GM18909 (cell line): ENCODE measurements at regions not wholly inside any gene's neighbourhood (a gene's known extent, or its start where the extent isn't known, plus 50 kb on each side); places are given as distances from the start of the nearest gene placed in this dataset.

Source experiments
- ATAC-seq: cut with Tn5 transposase; IDR thresholded peaks from one replicate; pipeline ENCODE4 v1.9.1; 2021; ENCODE audit warnings: mild to moderate bottlenecking; ENCODE audit not compliant: unreplicated experiment, poor library complexity

DNA sequence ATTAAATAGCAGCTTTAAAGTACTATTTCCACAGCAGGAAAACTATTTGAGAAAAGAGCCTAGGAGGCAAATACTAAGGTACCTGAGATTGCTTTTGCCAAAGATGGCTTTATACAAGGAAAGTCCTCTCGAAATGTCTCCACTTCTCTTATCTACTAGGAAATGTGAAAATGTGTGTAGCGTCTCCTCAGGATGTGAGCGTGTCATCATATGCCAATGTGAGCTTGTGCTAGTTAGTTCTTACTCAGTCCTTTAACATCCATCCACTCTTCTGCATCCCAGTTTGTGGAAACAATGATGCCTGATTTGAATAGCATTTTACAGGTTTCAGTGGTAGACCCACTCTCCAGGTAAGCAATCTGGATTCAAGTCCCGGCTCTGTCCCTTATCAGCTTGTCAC is 421.0 kb downstream of the DYNC2H1 start:
- no peak for ATAC-seq

DNA sequence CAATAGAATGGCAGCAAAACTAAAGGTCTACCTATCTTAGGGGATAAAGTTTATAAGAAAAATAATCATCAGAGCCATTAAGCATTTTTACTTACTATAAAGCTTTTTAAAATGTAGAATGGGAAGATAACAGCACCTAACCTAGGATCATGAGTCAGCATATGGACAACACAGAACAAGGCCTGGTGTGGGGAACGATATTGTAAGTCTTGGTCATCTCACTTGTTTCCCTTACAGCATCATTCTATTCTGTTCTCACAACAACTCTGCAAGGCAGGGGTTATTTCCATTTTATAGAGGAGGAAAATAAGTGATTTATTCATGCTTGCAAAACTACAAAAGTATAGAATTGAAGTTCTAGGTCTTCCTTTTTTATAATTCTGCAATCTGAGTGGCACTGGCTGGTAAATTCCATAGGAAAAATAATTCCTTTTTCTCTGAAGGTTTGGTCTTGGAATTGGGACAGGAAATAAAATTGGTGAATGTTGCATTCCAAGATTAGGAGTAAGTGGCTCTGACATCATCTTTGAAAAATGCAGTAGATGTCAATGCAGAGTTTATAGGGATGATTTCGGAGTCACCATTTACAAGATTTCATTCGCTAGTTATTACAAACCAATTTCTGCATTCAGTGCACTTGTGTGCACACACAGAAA is 423.0 kb downstream of the DYNC2H1 start:
- ATAC-seq = no peak

DNA sequence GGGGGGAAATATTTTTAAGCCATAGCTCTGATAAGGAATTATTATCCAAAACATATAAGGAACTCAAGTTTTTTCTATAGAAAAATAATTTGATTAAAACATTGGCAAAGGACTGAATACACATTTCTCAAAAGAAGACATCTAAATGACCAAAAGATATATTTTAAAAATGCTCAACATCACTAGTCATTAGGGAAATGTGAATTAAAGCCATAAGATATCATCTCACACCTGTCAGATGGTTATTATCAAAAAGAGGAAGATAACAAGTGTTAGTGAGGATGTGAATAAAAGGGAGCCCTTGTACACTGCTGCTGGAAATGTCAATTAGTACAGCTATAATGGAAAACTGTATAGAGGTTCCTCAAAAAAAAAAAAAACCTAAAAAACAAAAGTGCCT is 425.0 kb downstream of the DYNC2H1 start:
- no peak for ATAC-seq

DNA sequence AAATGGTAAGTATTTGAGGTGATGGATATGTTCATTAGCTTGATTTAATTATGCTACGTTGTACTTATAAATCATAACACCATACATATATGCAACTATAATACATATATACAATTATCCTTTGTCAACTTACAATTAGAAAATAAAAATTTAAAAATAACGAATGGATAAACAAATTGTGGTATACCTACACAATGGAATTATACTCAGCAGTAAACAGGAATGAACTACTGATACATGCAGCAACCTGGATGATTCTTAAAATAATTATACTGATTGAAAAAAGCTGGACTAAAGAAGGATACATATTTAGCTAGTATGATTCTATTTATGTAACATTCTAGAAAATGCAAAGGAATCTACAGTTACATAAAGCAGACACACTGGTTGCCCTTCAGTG is 425.7 kb downstream of the DYNC2H1 start:
- no peak for ATAC-seq

DNA sequence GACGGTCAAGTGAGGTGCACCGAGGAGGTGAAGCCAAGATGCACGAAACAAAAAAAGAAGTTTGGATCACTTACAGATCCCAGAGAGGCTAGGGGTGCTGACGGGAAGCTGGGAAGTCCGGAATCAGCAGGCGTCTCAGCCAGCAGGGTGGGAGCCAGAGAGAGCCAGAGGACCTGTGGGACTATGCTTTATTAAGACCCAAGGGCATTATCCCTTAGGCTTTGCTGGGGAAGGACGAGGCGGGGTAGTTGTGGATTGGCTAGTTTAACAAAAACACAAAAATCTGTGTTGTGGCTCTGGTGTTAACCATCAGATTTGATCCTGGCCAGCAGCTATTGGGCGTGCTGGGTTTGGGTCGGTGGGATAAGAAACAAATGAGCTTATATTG is 427.1 kb downstream of the DYNC2H1 start:
- no peak for ATAC-seq

DNA sequence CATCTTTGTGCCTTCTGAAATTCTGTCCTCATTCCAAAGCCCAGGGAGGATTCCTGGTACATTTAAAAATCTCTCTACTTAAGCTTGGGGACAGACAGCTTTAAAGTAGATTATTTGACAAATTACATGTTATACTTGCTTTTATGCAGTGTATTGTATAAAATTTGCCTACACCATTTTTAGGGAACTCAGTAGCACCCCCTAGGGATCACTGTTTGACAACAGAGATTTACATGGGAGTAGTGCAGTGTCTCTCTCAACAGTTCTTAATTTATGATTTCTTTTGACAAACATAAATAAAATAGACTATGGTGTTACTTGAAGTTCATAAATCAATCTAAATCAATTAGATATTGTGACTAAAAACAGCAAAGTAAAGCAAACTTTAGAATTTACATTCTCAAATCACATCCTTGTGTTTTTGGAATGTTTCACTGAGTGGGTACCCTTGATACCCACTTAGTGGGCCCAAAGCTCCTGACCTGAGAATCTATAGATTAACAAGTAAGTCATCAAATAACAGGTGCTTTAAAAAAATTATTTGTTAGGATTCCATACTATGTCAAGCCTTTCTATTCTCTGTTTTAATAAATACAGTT is 428.8 kb downstream of the DYNC2H1 start:
- ATAC-seq = no peak

DNA sequence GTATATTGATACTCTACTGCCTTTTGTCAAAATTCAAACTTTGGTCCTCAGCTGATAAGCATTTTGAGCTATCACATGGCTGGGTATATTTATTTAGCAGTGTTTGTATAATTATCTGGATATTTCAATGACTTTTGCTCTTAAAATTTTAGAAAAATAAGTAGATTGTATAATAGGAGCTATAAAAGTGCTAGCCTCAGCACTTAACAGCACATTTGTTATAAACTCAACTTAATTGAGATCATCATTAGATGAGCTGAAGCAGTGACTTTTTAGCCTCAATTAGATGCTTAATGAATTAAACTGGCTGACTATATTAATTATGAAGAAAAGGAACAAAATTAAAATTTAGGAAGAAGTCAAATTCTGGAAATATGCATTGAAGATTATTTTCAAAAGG is 429.9 kb downstream of the DYNC2H1 start:
- no peak for ATAC-seq

DNA sequence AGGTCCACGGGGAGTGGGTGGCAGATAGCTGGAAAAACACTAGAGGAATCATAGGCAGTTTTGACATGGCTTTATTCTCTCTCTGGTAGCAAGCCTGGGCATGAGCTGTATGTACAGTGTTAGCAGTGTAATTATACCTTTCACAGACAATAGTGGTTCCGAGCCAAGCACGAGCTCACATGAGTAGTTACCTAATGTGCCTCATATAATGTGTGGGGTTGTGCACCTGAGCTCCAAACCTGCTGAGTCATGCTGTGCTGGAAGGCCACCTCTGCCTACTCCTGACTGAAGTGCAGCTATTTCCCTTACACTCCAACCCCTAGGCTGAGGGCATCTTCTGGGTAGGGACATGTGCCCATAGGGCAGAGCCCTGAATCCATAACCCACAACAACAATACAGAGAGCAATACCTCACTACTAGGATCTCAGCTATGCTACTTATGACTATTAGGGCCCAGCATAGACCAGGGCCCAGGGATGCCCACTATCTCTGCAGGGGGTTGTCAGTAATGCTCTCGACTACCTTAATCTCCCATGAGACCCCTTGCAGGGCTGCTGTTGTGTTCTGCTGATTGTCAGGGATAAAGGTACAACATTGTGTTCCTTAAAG is 432.1 kb downstream of the DYNC2H1 start:
- ATAC-seq = no peak

DNA sequence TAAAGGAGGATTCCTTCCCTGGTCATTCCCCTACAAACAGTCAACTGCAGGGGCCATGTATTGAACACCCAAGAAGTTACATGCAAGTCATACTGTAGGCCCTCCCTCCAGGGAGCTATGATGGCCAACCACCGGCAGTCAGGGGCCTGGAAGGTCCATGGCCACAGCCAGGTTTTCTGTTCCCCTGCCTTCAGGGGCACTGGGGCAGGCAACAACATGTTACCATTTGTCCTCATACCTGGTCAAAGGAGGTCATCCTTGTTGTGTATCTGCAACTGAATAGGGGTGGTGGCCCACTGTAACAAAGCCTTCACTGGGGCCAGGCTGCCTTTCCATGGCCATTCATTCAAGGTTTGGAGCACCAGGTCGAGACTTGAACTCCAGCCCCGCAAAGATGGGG is 433.6 kb downstream of the DYNC2H1 start:
- ATAC-seq = no peak

DNA sequence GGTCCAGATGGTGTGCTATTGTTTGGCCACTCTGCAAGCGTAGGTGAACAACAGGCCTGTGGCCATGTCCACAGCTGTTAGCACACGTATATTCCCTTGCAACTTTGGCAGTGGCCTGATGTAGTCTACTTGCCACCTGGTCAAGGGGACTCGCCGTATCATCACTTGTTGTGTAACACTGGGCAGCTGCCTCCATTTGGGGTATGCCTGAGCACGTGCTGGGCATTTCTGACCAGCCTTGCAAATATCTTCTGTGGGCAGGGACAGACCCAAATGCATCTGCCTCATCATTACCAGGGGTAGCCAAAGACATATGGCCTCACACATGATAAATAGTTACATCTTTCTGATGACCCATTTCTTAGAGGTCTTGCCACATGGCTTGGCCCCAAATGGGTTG is 434.2 kb downstream of the DYNC2H1 start:
- no peak for ATAC-seq

DNA sequence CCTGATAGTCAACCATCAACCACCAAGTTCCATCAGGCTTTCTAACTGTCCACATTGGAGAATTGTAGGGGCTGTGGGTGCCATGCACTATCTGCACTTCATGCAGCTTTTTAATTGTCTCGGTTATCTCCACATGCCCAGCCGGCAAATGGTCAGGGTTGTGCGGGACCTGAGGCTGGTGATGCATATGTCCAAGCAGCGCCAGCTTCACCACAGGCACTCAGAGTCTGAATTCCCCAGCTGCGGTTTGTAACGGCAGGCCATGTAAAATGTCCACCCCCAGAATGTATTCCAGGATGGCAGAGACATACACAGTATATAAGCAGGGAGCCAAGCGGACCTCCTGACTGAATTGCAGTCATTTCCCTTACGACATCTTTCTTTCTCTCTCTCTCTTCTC is 435.6 kb downstream of the DYNC2H1 start:
- ATAC-seq = no peak

DNA sequence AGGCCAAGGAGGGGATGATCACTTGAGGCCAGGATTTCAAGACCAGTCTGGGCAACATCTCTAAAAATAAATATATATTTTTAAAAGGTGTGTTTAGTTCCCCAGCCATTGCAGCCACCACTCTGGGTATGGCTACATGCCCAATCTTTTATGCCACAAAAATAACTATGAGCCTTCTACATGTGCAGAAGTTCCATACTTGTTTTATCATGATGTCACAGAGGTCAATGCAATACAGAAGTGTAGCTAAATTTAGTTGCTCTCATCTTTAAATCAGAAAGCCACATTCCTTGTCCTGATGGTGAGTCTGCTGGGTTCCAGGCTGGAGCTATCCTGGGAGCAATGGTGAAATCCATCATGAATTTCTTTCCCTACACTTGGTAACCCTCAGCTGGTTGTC is 436.3 kb downstream of the DYNC2H1 start:
- ATAC-seq = no peak

DNA sequence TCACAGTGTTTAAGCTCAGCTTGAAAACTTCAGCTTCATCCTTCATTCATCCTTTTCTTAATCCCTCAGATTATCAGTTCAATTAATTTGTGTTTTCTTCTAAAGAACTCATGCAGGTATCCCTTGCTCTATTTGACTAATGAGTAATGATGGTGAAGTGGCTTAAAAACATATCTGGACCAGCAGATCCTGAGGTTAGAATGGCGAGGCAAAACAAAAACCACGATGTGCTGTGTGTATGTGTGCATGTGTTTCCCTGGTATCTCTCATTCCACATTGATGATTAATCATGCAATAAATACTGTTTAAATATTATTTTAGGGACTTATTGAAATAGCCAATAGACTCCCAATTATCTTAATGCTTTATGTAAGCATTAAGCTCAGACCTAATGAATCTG is 437.0 kb downstream of the DYNC2H1 start:
- ATAC-seq = no peak

DNA sequence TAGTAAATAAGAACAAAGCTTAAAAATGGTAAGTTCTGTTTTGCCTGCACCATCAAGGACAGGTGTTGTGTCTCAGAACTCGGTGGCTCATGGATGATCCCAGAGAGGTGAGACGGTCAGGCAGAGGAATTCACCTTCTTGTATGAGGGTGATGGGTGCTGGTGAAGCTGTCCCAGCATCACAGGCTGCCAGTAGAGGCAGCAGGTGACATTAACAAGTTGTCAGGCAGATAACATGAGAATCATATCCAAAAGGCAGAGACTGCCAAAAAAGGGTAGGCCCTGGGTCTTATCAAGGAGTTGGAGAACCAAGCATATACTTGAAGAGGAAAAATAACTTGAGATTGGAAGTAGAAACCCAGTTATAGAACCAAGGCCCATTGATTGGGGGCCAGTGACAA is 437.8 kb downstream of the DYNC2H1 start:
- no peak for ATAC-seq

DNA sequence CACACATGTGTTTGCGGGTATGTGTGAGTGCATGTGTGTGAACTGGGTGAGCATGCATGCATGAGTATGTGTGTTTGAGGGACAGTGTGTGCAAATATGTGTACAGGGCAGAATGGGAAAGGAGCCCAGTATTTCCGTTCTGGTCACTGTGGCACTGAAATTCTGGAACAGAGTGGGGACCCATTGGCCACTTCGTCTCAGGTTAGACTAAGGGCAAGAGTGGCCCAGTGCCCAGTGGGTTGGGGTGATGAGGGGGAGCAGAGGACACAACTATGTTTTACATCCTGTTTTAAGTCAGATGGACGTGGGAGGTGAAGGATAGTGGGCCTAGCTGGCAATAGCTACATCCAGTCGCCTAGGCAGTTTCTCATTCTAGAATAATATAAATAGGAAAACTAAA is 438.5 kb downstream of the DYNC2H1 start:
- no peak for ATAC-seq

DNA sequence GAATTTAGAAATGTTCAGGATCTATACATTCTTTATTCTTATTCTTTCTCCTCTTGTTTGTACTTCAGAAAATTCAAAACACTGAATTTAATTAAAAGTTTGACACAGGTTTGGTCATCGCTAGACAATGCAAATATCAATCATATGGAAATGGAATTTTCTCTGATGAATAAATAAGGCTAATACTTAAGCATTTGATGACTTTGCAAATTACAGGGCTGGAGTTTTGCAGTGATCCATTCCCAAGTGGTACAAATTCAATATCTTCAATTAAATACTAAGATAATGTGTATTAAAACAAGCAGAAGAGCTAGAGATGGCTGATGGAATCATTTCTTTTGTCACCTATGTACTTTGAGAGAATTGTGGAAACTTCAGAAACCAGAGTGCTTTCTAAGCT is 439.6 kb downstream of the DYNC2H1 start:
- no peak for ATAC-seq

DNA sequence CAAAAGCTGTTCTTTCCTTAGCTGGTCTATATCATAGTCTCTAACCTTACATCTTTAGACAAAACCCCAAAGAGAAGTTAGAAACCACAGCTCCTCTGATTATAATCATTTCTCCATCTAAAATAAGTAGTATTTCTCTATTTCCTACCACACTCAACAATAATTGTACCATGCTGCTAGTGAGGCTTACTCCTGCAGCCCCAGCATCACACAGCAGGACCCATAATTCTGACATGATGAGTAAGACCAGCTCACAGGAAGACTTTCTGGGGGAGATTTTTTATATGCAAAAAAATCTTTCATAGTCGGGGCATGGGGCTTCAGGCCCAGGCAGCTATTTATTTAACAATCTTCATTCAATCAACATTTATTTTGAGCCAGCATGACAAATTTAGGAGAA is 441.6 kb downstream of the DYNC2H1 start:
- no peak for ATAC-seq

DNA sequence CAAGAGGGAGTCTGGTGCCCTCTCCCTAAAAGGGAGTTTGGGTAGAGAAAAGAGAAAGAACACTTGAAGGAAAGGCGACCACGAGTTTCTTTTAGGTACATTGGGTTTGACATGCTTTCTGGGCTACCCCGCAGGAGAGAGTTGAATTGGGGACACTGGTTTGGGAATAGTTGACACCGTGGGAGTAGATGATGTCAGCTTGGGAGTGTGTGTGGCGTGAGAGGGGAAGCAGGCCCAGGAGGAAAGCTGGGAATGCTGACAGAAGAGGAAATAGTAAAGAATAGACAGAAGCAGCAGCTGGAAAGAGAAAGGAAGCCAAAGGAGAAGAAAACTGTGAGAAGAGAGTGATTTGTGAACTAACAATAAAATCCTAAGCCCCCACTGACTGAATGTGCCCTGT is 442.9 kb downstream of the DYNC2H1 start:
- ATAC-seq = no peak

DNA sequence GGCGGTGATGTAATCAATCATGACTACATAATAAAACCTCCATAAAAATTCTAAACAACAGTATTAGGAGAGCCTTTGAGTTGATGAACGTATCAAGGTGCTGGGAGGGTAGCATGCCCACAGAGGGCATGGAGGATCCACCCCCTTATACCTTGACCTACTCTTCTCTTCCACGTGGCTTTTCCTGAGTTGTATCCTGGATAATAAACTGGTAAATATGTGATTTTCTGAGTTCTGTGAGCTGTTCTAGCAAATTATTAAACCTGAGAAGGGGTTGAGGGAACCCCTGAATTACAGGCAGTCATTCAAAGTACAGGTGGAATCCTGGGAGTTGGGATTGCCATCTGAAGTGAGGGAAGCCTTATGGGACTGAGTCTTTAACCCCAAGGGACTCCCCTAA is 446.9 kb downstream of the DYNC2H1 start:
- ATAC-seq = no peak

DNA sequence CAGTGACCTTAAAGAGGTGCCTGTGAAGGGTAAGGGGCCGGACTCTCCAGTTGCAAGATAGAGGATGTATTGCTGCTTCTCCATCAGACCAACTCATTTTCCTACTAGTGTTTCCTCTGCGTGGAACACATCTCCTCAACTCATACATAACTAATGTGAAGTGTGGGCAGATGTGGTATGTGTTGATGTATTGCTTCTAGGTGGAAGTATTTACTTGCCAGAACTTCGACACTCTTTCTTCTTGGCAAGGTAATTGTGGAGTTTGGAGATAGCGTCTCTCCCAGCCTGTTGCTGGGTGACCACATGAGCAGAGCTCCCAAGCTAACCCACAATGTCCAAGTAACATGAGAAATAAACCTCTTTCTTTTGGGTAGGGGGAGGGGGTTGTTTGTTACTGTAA is 456.9 kb downstream of the DYNC2H1 start:
- ATAC-seq = no peak

DNA sequence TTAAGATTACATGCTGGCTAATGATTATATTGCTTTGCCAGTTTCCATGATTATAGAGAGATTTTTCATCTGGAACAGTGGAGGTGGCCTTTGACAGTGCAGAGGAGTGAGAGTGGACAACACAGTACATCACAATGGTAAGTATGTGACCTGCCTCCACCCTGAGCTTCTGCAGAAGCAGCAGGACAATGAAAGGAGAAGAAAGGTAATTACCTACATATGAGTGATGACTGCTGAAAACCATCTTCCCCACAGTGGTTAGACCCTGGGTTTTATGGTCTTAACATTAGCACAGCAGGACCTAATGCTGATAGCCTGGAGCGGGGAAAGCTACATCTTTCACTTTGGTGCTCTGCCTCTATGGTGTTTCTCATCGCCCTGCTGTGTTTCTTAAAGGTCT is 454.7 kb upstream of the DDI1 start:
- ATAC-seq = no peak

DNA sequence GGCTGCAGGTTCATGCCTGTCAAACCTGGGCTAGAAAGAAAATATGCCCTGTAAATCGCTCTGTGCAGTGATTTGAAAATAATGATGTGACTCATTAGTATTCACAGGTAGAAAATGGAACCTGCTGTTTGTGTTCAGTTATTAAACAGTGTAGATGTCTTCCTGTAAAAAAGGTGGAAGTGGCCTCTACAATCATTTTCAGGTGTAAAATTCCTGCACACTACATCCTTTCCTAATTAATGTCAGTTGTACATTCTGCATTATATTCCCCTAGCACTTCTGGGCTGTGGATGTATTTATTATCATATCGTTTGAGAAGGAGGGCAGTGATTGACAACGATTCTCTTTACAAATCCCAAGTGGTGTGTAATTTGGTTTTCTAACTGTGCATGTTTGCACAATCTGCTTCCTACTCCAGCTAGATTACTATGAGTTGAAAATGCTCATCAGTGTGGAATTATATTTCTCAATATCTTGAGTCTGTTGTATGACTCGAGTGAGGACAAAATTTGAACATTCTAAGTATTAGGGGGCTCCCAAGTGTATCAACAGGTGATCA is 454.0 kb upstream of the DDI1 start:
- no peak for ATAC-seq
